ENCODE measurements at regions not wholly inside any gene's neighbourhood (a gene's known extent, or its start where the extent isn't known, plus 50 kb on each side); places are given as distances from the start of the nearest gene placed in this dataset.

- no peak for DNase-seq
Observed at GRCh38 chr16:51953286-51953985, 593.5 kb downstream of the TOX3 start.

GRCh38 chr16:51952500-51952899 is 594.4 kb downstream of the TOX3 start:
- no peak for DNase-seq

DNA sequence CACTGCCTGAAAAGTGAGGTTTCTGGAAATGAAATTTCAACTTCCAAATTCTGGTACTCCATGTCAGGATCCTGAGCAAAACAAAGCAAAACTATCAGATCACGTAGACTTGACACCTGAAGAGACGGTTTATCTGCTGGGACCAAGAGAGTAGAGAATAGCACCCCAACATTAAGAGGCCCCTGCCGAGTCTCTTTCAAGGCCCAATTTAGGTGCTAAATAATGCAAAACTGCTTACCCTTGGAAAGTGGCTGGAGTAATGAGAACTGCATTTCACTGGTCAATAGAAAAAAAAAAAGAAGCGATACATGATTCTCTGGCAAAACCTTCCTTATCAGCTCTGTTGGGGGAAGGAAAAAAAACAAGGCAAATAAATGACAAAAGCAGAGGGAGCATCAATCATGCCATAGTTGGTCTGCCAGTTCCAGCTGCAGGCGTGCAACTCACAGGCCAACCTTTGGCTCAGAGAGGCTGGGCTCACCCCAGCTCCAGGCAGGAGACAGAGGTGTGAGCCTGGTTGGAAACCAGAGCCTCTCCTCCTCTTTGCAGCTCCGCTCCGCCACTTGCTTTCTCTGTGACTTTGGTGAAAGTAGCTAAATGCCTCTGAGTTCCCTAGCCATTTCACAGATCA is 595.2 kb downstream of the TOX3 start:
- no peak for DNase-seq

DNA sequence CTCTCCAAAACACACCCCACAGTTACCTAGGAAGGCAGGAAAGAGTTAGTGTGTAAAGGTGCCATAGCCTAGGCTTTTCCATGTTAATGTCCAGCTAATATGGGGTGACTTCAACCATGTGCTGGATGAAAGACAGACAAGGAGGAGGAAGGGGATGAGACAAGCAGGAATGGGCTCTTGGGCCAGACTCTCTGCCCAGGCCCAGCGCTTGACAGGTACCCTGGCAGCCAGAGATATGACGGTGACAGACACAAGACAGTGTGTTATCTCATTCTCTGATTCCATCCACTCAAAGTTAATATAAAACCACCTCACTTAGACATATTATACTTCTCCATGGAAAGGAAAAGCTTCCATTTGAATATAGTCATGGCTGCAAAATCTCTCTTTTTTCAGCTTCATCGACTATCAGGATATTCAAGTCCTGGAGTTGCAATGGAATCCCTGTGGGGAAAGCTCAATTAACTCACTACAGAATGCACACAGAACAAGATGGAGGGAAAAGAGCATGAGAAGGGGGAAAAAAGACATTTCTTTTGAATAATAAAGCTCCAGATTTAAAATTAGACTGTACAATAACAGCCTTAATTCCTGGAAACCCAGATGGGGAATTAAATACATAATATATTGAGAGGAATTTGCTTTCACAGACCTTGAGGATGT is 596.7 kb downstream of the TOX3 start:
- DNase-seq = no peak

GRCh38 chr16:51949282-51949681 is 597.7 kb downstream of the TOX3 start:
- DNase-seq = no peak

GRCh38 chr16:51941412-51941811 is 605.5 kb downstream of the TOX3 start:
- DNase-seq = no peak

DNA sequence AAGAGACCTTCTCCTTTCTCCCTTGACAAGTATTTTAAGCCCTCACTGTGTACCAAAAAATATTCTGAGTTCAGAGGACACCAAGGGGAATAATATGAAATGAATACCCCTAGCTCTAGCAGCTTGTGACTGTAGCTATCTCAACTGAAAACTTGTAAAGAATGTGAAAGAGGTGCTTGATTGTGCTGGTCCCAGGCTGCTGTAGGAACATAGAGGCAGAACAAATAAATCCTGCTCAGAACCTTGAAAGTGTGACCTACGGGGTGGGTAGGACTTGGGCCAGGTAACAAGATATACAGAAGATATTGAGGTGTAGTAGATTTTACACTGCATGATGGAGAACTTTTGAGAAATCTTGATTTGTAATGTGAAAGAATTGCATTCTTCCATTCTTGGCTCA is 606.8 kb downstream of the TOX3 start:
- no peak for DNase-seq

- DNase-seq = no peak
Observed at GRCh38 chr16:51939378-51939871, 607.5 kb downstream of the TOX3 start.

DNA sequence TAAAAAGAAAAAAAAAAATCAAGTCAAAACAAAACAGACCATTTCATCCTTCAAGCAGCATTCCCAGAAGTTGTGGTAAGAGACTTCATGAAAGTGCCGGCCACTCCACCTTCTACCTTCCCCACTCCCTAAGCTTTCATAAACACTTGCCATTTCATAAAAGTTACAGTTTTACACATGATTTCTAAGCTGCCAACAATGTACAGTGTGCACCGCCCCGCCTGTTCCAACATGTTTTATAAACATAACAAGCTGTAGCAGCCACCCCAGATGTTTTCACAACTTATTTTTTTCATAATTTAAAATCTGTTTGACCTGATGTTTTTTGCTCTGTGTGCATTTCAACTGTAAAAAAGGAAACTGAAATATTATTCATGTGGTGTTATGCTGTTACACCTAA is 608.1 kb downstream of the TOX3 start:
- DNase-seq = no peak

- DNase-seq = no peak
Observed at GRCh38 chr16:51937771-51938170, 609.2 kb downstream of the TOX3 start.

- no peak for DNase-seq
Observed at GRCh38 chr16:51936846-51937245, 610.1 kb downstream of the TOX3 start.

- DNase-seq = no peak
Observed at GRCh38 chr16:51932317-51932716, 614.6 kb downstream of the TOX3 start.

DNA sequence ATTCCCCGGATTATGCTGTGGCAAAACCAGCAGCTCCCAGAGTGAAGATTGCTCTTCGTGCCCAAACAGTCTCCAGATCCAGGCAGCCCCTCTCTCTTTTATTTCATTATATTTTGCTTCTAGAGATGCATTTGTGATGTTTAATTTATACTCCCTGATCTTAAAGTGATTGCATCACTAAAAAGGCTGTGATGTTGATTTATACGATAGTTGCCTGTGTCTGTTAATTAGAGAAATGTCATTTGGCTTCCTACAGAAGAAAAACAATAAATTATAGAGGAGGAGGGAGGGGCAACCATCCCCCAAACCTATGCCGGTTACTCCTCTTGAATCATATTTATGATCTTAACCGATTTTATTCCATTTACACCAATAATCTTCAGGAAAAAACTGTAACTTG is 615.3 kb downstream of the TOX3 start:
- DNase-seq = no peak

- DNase-seq = no peak
Observed at GRCh38 chr16:51924744-51925143, 622.2 kb downstream of the TOX3 start.

GRCh38 chr16:51922476-51922875 is 624.5 kb downstream of the TOX3 start:
- DNase-seq = no peak

DNA sequence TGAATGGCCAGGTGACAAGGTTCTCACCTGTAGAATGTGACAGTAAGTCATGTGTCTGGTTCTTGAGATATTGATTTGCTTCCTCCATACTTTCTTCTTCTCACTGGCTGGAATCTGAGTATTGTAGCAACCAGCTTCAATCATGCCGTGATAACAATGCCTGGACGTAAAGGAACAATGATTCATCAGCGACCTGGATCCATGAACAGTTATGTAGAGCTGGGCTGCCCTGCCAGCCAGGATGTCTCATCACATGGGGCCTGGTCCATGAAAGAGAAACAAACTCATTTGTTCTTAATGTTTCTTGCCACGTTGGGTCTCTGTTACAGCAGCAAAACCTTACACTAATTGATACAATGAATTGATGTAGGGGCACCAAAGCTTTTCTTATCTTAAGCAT is 627.2 kb downstream of the TOX3 start:
- DNase-seq = no peak

- DNase-seq = no peak
Observed at GRCh38 chr16:51916814-51917213, 630.1 kb downstream of the TOX3 start.

DNA sequence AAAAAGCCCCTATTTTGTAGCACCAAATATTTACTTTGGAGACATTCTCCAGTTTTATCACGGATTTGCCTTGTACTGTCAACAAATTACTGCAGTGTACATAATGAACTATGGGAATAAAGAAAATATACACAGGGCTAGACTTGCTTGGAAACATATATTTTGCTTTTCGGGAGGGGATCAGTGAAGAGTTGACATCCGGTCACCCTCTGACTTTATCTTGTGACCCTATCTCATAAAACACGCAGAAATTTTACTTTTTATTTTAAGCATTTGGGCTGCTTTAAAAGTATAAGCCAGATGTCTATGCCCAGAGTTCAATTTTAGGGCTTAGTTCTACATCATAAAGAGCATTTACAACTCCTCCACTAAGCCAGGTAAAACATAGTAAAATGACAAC is 630.7 kb downstream of the TOX3 start:
- no peak for DNase-seq

DNA sequence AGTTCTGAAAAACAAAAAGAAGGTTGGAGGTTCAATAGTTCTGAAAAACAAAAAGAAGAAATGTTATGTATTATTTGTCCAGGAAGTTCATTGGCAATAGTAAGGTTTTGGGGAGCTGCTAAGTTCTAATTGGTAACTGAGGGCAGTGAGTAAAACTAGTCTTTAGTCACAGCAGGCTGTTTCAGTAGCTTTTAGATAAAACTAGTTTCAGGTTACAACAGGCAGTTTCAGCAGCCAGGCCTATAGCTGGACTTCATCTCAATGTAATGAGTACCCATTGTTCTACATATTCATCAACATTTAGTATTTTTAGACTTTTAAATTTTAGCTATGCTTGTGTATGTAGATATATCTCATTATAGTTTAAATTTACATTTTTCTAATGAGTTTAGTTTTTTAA is 639.3 kb downstream of the TOX3 start:
- DNase-seq = no peak

- no peak for DNase-seq
Observed at GRCh38 chr16:51900221-51900780, 646.6 kb downstream of the TOX3 start.

GRCh38 chr16:51898872-51899271 is 648.1 kb downstream of the TOX3 start:
- no peak for DNase-seq

- no peak for DNase-seq
Observed at GRCh38 chr16:51896013-51896412, 650.9 kb downstream of the TOX3 start.

GRCh38 chr16:51892293-51893007 is 654.5 kb downstream of the TOX3 start:
- no peak for DNase-seq

All from GF-D8 (cell line).